ENCODE measurements at regions not wholly inside any gene's neighbourhood (a gene's known extent, or its start where the extent isn't known, plus 50 kb on each side); places are given as distances from the start of the nearest gene placed in this dataset.

- TF ChIP-seq CTCF (IDR thresholded peaks at IDR 0.05; ENCODE audit: insufficient read depth, low read length, poor library complexity, severe bottlenecking) (no peak), EZH2phosphoT487 (conservative IDR thresholded peaks at IDR 0.05; ENCODE audit: low read length) (no peak)
Observed at GRCh38 chr6:140078561-140079125, 704.2 kb upstream of the CITED2 start.
